ENCODE measurements at regions not wholly inside any gene's neighbourhood (a gene's known extent, or its start where the extent isn't known, plus 50 kb on each side); places are given as distances from the start of the nearest gene placed in this dataset.

GRCh38 chr1:217106231-217106901 is 383.1 kb upstream of the ESRRG start:
- TF ChIP-seq ESRRG (CRISPR knock-in tag; IDR thresholded peaks at IDR 0.05), result no peak
- no peak for TF ChIP-seq ARNTL (CRISPR knock-in tag; IDR thresholded peaks at IDR 0.05; ENCODE audit: borderline replicate concordance, low read depth)
- no peak for TF ChIP-seq RARB (CRISPR knock-in tag; IDR thresholded peaks at IDR 0.05)
- no peak for TF ChIP-seq PATZ1 (CRISPR knock-in tag; IDR thresholded peaks at IDR 0.05; ENCODE audit: borderline replicate concordance)
- no peak for TF ChIP-seq CREB5 (CRISPR knock-in tag; IDR thresholded peaks at IDR 0.05; ENCODE audit: low read depth)
- no peak for TF ChIP-seq ISL1 (CRISPR knock-in tag; IDR thresholded peaks at IDR 0.05)
- no peak for TF ChIP-seq OSR1 (CRISPR knock-in tag; IDR thresholded peaks at IDR 0.05)
- TF ChIP-seq BACH2 (CRISPR knock-in tag; IDR thresholded peaks at IDR 0.05; ENCODE audit: borderline replicate concordance), result no peak
- no peak for TF ChIP-seq GLIS3 (CRISPR knock-in tag; IDR thresholded peaks at IDR 0.05)

Measured in SK-N-SH treated with all-trans-retinoic acid at 6 μM for 48 hours (cell line).